ENCODE measurements at regions not wholly inside any gene's neighbourhood (a gene's known extent, or its start where the extent isn't known, plus 50 kb on each side); places are given as distances from the start of the nearest gene placed in this dataset.

DNA sequence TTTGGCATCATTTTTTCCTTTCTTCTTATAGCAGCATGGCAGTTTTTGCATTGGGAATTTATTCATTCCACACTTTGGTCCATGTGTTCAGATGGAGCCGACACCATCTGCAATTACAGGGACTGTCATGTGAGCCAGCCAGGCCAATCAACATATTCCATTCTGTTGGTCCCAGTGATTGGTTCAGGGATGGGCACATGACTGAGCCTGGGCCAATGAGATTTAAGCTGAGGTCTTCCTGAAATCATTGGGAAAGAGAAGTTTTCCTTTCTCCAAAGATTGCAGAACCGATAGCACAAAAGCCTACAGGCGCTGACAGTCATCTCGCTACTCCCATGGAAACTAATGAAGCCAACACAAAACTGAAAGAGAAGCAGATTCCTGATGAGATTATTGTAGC is 841.5 kb upstream of the TMEM132C start:
- Mint-ChIP-seq H3K27ac (no peak overlapping the region), H3K9me3 (peaks cover 2% of the 10 kb centered on the region), H3K27me3 (no peaks in the 10 kb centered on the region), H3K36me3 (ENCODE audit: low read depth) (no peaks in the 10 kb centered on the region), H3K4me1 (ENCODE audit: low read depth) (no peaks in the 10 kb centered on the region), H3K4me3 (no peak overlapping the region)
- ATAC-seq (no peak), DNase-seq (no peak)
- TF ChIP-seq, protein P1, sequence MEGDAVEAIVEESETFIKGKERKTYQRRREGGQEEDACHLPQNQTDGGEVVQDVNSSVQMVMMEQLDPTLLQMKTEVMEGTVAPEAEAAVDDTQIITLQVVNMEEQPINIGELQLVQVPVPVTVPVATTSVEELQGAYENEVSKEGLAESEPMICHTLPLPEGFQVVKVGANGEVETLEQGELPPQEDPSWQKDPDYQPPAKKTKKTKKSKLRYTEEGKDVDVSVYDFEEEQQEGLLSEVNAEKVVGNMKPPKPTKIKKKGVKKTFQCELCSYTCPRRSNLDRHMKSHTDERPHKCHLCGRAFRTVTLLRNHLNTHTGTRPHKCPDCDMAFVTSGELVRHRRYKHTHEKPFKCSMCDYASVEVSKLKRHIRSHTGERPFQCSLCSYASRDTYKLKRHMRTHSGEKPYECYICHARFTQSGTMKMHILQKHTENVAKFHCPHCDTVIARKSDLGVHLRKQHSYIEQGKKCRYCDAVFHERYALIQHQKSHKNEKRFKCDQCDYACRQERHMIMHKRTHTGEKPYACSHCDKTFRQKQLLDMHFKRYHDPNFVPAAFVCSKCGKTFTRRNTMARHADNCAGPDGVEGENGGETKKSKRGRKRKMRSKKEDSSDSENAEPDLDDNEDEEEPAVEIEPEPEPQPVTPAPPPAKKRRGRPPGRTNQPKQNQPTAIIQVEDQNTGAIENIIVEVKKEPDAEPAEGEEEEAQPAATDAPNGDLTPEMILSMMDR (IDR thresholded peaks at IDR 0.05): no peak
- CTCF ChIA-PET: no interaction called here
- POLR2A ChIA-PET: no interaction called here
- intact Hi-C loops (cut with micrococcal nuclease): no loop called here

DNA sequence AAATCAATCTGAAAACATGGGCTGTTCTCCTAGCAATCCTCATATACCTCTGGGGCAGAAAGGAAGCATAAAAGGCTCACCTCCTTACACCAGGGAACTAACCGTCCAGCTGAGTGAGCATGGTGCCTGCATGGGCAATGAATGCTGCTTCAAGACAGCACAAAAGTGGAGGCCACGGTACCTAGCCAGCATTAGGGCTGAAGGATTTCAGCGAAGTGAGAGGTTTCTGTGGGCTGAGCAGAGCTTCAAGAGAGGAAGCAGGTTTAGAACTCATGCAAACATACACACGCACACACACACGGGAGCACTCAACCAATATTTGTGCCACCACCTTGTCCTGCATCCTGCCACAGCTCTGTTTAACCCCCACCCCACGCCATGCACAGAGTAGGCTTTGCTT is 838.5 kb upstream of the TMEM132C start:
- no peak overlapping the region for H3K27ac Mint-ChIP-seq
- H3K4me3 Mint-ChIP-seq: no peak overlapping the region
- intact Hi-C loops (cut with micrococcal nuclease): no loop called here
- TF ChIP-seq, protein P1 (IDR thresholded peaks at IDR 0.05): no peak
- H3K27me3 Mint-ChIP-seq: no peaks in the 10 kb centered on the region
- peaks cover 2% of the 10 kb centered on the region for H3K9me3 Mint-ChIP-seq
- ATAC-seq (no peak), DNase-seq (no peak)
- H3K4me1 Mint-ChIP-seq (ENCODE audit: low read depth): no peaks in the 10 kb centered on the region
- H3K36me3 Mint-ChIP-seq (ENCODE audit: low read depth): no peaks in the 10 kb centered on the region
- ChIA-PET POLR2A (no interaction called here), CTCF (no interaction called here)

DNA sequence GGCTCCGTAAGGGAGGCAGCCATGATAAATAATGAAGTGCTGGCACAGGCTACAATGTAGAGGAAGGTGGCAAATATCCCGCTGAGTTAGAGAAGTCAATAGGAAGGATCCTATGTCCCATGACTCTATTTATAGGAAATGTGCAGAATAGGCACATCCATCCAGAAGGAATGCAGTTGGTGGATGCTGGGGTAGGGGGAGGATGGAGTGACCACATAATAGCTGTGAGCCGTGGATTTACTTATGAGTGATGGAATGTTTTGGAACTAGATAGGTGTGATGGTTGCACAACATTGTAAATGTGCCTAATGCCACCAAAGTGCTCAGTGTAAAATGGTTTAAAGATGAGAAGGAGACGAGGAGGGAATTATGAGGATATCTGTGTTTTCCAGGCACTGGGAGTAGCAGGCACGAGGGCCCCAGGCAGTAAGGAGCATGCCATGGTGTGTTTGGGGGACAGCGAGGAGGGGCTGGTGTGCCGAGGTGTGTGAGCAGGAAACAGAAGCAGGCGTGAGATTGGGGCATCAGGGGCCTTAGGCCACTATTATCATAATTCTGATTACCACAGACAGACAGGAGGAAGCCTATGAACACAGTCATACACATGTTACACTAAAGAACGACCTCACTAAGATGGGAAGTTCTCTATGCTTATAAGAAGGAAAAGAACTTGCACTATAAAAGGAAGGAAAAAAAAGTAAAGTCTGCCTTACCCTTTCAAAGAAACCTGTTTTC is 837.3 kb upstream of the TMEM132C start:
- intact Hi-C loops (cut with micrococcal nuclease): no loop called here
- no peaks in the 10 kb centered on the region for H3K27me3 Mint-ChIP-seq
- no peaks in the 10 kb centered on the region for H3K36me3 Mint-ChIP-seq (ENCODE audit: low read depth)
- peaks cover 2% of the 10 kb centered on the region for H3K9me3 Mint-ChIP-seq
- H3K27ac Mint-ChIP-seq: no peak overlapping the region
- ChIA-PET CTCF (no interaction called here), POLR2A (no interaction called here)
- H3K4me1 Mint-ChIP-seq (ENCODE audit: low read depth): no peaks in the 10 kb centered on the region
- TF ChIP-seq, protein P1 (IDR thresholded peaks at IDR 0.05): no peak
- ATAC-seq (no peak), DNase-seq (no peak)
- no peak overlapping the region for H3K4me3 Mint-ChIP-seq

DNA sequence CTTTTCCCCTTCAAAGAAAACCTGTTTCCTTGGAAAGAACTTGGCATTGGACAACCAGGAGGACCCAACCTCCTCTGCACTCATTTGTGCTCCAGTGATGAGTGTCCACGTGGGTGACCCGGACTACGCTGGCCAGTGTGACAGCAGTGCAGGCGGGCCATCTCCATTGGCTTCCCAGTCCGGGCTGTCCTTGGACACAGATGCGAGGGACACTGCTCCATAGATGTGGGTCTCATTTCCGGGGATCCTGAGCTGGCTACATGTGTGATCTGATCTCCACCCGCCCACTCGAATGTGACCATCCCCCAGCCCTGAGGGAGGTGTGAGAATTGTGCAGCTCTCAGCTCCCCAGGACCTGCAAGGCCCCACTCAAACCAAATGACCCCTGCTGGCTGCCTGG is 836.6 kb upstream of the TMEM132C start:
- CTCF ChIA-PET: no interaction called here
- Mint-ChIP-seq H3K36me3 (ENCODE audit: low read depth) (no peaks in the 10 kb centered on the region), H3K4me1 (ENCODE audit: low read depth) (no peaks in the 10 kb centered on the region), H3K27ac (no peak overlapping the region), H3K9me3 (no peaks in the 10 kb centered on the region), H3K27me3 (no peaks in the 10 kb centered on the region), H3K4me3 (no peak overlapping the region)
- POLR2A ChIA-PET: no interaction called here
- ATAC-seq: no peak
- no peak for DNase-seq
- TF ChIP-seq, protein P1 (IDR thresholded peaks at IDR 0.05): no peak
- intact Hi-C loops (cut with micrococcal nuclease): no loop called here

DNA sequence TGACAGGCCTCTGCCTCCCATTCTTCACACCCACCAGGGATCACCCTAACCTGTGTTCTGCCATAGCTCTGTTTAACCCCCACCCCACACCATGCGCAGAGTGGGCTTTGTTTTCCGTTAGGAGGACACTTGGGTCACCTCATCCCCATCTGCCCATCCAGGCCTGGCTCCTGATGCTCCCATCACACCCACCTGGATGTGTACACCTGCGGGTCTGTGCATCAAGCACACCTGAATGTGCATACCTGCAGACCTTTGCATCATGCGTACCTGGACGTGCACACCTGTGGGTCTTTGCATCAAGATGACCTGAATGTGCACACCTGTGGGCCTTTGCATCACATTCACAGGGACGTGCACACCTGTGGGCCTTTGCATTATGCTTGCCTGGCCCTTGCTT is 835.8 kb upstream of the TMEM132C start:
- ChIA-PET POLR2A (no interaction called here), CTCF (no interaction called here)
- Mint-ChIP-seq H3K9me3 (no peaks in the 10 kb centered on the region), H3K4me3 (no peak overlapping the region), H3K27me3 (no peaks in the 10 kb centered on the region), H3K27ac (no peak overlapping the region), H3K36me3 (ENCODE audit: low read depth) (no peaks in the 10 kb centered on the region), H3K4me1 (ENCODE audit: low read depth) (no peaks in the 10 kb centered on the region)
- TF ChIP-seq, protein P1 (IDR thresholded peaks at IDR 0.05): no peak
- intact Hi-C loops (cut with micrococcal nuclease): no loop called here
- ATAC-seq (no peak), DNase-seq (no peak)
